ENCODE measurements at regions not wholly inside any gene's neighbourhood (a gene's known extent, or its start where the extent isn't known, plus 50 kb on each side); places are given as distances from the start of the nearest gene placed in this dataset.

DNA sequence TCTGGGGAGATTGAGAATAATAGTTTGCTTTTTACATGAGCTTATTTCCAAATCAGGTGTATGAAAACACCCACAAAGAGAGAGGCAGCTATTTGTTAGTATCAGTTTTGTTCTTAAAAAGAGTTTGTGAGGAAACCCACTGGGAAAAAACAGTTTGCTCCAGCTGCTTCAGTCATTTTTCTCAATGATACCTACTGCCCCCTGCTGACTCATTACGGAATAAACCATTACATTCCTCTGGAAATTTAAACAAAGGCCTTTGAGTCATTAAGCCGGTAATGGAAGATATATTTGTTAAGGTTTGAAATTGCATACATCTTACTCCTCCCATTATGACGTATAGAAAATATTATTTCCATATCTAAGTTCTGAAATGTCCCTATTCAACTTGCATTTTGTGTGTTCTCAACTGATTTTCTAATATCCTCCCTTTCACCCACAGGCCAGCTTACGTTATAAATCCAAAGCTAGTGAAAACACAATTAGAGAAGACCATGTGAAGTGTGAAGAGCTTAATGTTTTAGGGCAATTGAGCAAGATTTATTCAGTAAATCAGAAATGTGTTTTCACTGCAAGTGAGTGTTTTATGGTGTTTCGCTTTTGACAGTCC is 761.6 kb downstream of the DSC3 start:
- Histone ChIP-seq H3K4me3 (ENCODE audit: low read depth, low read length, poor library complexity, severe bottlenecking) (no peak overlapping the region), H3K36me3 (ENCODE audit: insufficient read depth, low read length, poor library complexity, severe bottlenecking) (no peaks in the 10 kb centered on the region), H3K27ac (ENCODE audit: low read depth, low read length, poor library complexity, severe bottlenecking) (no peak overlapping the region), H3K4me1 (ENCODE audit: insufficient read depth, low read length, poor library complexity, severe bottlenecking) (no peaks in the 10 kb centered on the region), H3K9me3 (ENCODE audit: low read depth, low read length, poor library complexity, severe bottlenecking) (no peaks in the 10 kb centered on the region), H3K27me3 (replicated peaks; ENCODE audit: insufficient read depth, low read depth, low read length, poor library complexity) (no peaks in the 10 kb centered on the region)
- POLR2A ChIA-PET (ENCODE audit: low non-redundant PET): no interaction called here
- CTCF ChIA-PET: no interaction called here
- DNase-seq (ENCODE audit: low spot score): peak; percentile 75
- intact Hi-C loops (cut with micrococcal nuclease; ENCODE audit: unreplicated experiment): loop anchor here (2.0 to 5.0 kb wide), 2 partner anchors 389 to 406 kb away; no protein-coding TSS in a partner anchor
- TF ChIP-seq EZH2 (IDR thresholded peaks at IDR 0.05; ENCODE audit: borderline replicate concordance, low read depth, low read length, poor library complexity, severe bottlenecking) (no peak), CTCF (conservative IDR thresholded peaks at IDR 0.05; ENCODE audit: low read depth, low read length) (peak; percentile 74)
- BruUV-seq (replicated peaks): no TSS peak

- DNase-seq (ENCODE audit: low spot score): no peak
- no peak overlapping the region for H3K4me3 ChIP-seq (ENCODE audit: low read depth, low read length, poor library complexity, severe bottlenecking)
- H3K27ac ChIP-seq (ENCODE audit: low read depth, low read length, poor library complexity, severe bottlenecking): no peak overlapping the region
- intact Hi-C loops (cut with micrococcal nuclease; ENCODE audit: unreplicated experiment): loop anchor here (2.0 to 5.0 kb wide), 2 partner anchors 388 to 405 kb away; no protein-coding TSS in a partner anchor
- POLR2A ChIA-PET (ENCODE audit: low non-redundant PET): no interaction called here
- BruUV-seq (replicated peaks): no TSS peak
- no peaks in the 10 kb centered on the region for H3K36me3 ChIP-seq (ENCODE audit: insufficient read depth, low read length, poor library complexity, severe bottlenecking)
- no peaks in the 10 kb centered on the region for H3K4me1 ChIP-seq (ENCODE audit: insufficient read depth, low read length, poor library complexity, severe bottlenecking)
- H3K9me3 ChIP-seq (ENCODE audit: low read depth, low read length, poor library complexity, severe bottlenecking): no peaks in the 10 kb centered on the region
- CTCF ChIA-PET: no interaction called here
- H3K27me3 ChIP-seq (replicated peaks; ENCODE audit: insufficient read depth, low read depth, low read length, poor library complexity): no peaks in the 10 kb centered on the region
- no peak for TF ChIP-seq CTCF (conservative IDR thresholded peaks at IDR 0.05; ENCODE audit: low read depth, low read length)
- TF ChIP-seq EZH2 (IDR thresholded peaks at IDR 0.05; ENCODE audit: borderline replicate concordance, low read depth, low read length, poor library complexity, severe bottlenecking): no peak
These were observed 762.4 kb downstream of the DSC3 start for GRCh38 chr18:30280186-30280585.

DNA sequence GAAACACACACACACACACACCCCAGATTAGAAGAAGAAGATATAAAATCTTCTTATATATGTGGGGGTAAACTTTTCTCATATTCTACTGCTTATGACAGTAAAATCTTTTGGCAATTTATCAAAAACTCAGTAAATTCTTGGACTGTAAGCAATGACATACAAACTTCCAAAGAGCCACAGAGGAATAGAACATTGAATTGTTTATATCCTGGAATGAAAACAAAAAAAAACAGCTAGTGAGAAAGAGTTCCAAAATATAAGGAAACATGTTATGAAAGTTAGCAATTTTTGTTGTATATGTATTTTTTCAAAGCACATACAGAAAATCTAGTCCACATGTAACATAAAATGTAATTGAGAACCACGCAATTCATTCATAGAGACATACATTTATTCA is 764.9 kb downstream of the DSC3 start:
- Histone ChIP-seq H3K36me3 (ENCODE audit: insufficient read depth, low read length, poor library complexity, severe bottlenecking) (no peaks in the 10 kb centered on the region), H3K4me3 (ENCODE audit: low read depth, low read length, poor library complexity, severe bottlenecking) (no peak overlapping the region), H3K9me3 (ENCODE audit: low read depth, low read length, poor library complexity, severe bottlenecking) (no peaks in the 10 kb centered on the region), H3K4me1 (ENCODE audit: insufficient read depth, low read length, poor library complexity, severe bottlenecking) (no peaks in the 10 kb centered on the region), H3K27me3 (replicated peaks; ENCODE audit: insufficient read depth, low read depth, low read length, poor library complexity) (no peaks in the 10 kb centered on the region), H3K27ac (ENCODE audit: low read depth, low read length, poor library complexity, severe bottlenecking) (no peak overlapping the region)
- no TSS peak for BruUV-seq (replicated peaks)
- TF ChIP-seq CTCF (conservative IDR thresholded peaks at IDR 0.05; ENCODE audit: low read depth, low read length): no peak
- no peak for DNase-seq (ENCODE audit: low spot score)
- ChIA-PET CTCF (no interaction called here), POLR2A (ENCODE audit: low non-redundant PET) (no interaction called here)
- intact Hi-C loops (cut with micrococcal nuclease; ENCODE audit: unreplicated experiment): no loop called here

Measured in A673 (cell line).